ENCODE measurements at regions not wholly inside any gene's neighbourhood (a gene's known extent, or its start where the extent isn't known, plus 50 kb on each side); places are given as distances from the start of the nearest gene placed in this dataset.

DNA sequence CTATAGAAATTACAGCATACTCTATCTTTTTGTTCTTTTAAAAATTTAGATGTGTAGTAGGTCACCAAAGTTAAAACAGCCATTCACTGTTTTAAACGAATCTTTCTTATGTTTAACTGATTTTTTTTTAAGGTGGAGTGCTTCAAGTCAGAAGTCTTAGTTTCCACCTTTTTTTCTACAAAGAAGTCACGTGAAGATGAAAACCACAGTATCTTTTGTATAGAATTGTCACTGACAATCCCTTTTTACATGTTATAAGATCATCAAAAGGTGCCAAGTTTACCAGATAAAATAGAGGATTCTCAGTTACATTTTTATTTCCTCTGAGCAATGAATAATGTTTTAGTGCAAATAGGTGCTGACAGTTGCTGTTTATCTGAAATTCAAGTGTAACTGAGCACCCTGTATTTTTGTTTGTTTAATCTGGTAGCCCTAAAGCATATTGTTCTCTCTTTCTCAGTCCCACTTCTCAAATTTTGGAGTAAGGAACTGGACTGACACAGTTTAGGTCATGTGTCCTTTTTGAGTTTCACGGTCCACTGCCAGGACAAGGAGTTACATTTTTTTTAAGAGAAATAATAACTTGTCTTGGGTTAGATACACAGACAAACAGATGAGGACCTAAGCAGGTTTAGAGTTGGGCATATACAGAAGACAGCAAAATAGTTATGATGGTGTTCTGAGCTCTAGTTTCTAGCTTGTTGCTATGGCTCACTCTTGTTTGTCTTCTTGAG, 233.2 kb upstream of the MBL2 start:
- no peak for DNase-seq (ENCODE audit: low spot score)

DNA sequence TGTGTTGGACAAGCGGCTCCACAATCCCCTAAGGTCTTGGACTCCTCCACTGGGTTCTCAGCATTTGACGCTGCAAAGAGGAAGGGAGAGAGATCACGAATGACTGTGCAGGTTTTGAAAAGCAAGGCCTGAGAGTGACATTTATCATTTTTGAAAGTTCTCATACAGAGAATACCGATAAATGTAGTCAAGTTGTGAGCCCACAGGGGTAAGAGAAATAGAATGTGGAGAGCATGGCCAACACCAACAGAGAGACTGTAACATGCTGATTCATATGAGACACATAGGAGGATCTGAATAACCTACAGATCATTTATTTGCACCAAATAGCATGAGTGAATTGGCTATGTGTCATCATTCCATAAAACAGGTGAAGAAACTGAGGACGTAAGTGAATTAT, 230.5 kb upstream of the MBL2 start:
- no peak for DNase-seq (ENCODE audit: low spot score)

DNA sequence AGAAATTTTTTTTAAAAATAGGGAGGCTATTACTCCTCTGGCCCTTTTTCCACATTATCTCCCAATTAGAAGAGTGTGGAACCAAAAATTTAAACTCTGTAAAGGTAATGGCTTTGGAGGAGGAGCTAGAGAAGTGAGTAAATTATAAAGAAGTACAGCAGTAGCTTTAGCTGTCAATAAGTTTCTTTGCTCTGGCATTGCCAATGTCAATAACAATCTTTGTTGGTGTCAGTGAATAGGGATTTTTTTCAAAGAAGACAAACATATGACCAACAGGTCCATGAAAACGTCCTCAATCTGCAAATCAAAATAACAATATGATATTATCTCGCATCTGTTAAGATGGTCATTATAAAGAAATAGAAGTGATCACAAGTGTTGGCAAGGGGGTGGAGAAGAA, 227.1 kb upstream of the MBL2 start:
- DNase-seq (ENCODE audit: low spot score): no peak

DNA sequence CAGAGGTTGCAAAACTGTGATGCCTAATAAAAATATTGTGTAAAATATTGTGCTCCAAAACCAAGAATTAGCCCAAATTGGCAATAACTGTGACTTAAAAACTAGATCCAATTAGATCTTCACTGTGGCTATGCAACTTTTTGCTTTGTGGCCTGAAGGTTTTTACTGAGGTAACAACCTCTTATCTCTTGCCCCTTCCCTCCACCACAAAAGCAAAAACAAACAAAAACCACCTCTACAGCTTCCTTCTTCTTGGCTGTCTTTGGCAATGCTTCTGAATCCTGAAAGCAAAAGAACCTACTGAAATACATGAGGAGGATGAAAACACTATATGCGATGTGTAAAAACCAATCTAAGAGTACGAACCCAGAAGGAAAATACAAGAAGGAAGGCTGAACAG, 226.7 kb upstream of the MBL2 start:
- no peak for DNase-seq (ENCODE audit: low spot score)

DNA sequence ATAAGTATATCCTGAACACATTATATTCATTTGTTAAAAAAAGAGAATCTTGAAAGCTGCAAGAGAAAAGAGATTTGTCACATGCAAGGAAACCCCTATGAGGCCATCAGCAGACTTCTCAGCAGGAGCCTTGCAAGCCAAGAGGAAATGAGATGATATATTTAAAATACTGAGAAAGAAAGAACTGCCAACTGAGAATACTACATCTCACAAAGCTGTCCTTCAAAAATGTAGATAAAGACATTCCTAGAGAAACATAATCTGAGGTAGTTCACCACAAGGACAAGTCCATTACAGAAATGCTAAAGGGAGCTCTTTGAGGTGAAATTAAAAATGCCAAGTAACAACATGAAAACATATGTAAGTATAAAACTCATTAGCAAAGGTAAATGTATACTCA, 224.4 kb upstream of the MBL2 start:
- DNase-seq (ENCODE audit: low spot score): no peak

DNA sequence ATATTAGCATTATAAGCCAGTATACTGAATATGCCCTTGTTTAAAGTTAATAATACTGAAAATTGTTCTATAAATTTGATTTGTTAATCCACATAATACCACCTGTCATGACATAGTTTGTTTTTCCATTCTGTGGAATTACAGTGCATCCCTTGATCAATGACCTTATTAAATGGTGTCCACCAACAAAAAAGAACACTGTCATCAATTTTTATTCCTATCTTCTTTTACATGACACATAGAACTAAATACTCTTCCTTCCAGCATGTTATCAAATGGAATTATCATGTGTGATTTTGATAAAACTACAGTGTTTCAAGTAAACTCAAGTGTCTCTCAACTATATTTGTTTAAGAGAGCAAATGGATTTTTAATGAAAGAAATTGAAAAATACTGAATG, 221.8 kb upstream of the MBL2 start:
- no peak for DNase-seq (ENCODE audit: low spot score)

DNA sequence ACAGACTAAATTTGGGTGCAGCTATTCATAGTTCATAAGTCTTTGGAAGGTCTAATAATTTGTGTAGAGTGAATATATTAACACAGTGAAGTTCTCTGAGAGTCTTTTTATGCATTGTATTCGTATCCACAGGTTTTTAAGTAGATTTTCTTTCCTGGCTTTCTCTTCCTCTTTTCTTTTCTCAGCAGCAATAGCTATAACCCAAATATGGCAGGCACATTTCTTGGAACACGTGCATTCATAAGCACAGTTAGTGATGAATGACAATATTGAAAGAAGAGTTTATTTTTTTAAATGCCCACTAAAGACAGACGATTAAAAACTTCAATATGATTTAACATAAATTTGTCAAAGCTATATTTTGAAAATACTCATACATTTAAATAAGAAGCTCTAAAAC, 220.5 kb upstream of the MBL2 start:
- DNase-seq (ENCODE audit: low spot score): no peak

DNA sequence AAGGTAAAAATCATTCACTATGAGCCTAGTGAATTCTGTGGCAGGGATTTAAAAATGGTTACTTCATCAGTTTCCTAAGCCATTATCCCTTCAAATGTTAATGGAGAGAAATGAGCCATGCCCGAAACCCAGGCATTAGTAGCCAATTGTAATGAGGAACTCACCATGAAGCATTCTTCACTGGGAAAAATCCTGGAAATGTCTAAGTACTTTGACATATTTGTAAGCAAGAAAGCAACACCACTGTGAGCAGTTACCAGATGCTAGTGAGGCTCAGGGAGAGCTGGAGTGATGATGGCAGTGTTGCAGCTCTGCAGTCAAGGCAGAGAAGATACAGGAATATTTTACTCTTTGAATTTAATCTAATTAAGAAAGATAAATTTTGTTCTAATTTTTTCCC, 220.0 kb upstream of the MBL2 start:
- no peak for DNase-seq (ENCODE audit: low spot score)

DNA sequence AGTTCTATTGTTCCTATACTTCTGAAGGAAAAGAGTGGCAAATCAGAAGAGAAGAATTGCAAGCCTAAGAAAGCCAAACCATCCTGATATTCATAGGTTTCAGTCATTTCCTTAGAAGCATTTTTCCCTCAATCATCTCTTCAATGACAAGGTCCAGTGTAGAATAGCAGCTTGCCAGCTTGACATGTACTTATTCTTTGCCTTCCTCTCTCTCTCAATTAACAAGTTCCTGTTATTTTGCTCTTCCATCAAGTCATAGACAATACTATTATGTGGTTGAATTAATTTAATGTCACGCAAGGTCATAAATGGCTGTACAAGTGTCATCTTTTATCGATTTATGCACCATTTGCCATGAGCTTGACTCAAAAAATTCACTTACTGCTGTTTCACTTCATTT, 216.3 kb upstream of the MBL2 start:
- DNase-seq (ENCODE audit: low spot score): no peak

DNA sequence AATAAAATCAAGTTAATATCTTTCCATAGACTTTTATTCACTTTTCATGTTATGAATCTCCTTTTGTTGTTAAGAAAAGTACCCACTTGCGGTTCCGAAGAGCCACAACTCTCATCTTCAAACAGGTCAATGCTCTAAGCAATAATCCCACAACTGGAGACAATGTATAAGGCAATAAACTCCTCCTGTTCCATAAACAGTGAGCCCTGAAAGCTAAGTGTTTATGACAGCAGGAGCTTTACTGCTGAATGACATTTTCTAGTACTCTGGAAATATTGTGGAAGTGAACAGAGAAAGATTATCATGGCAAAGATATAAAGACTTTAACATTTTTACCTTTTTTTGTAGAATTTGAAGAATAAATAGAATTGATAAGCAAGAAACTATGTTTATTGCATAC, 213.5 kb upstream of the MBL2 start:
- no peak for DNase-seq (ENCODE audit: low spot score)

DNA sequence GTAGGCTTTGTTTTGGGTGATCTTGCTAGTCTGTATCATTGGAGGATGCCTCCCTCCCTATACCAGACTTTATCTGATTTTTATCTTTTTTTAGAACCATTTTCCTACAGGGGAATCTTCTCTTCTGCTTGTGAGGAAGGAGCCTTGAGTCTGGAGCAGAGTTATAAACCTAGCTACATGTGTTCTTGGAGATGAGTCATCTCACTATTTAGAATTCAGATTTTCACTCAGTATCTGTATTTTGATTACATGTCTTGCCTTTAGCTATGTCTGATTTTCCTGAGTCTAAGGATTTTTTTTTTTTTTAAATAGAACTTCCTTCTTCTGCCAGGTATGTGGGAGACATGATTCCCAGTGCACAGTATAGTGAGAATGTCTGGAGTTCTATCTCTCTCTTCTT, 211.6 kb upstream of the MBL2 start:
- DNase-seq (ENCODE audit: low spot score): no peak

DNA sequence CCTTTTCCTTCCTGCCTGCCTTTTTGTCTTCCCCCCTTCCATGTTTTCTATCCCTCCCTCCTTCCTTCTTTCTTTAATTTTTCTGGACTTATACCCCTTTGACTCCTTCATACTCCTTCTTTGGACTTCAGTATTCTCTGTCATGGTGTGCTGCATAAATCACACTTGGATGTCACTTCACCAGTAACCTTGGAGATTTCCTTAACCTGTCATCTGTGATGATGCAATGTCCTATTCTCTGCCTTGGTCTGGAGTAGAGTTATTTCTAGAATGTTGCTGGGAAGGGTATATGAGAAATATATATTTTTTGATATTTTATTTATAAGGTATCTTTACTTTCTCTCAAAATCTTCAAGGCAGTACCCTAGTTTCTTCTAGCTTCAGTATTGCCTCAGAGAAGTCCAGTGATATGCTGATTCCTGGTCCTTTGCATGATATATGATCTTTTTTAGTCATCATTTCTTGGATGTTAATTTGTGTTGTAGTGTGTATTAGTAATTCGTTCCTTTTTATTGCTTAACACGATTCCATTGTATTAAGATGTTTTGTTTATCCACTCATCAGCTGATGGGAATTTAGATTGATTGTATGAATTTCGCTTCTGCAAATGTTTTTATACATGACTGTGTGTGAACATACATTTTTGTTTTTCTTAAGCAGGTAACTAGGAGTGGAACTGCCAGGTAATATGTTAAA, 206.9 kb upstream of the MBL2 start:
- DNase-seq (ENCODE audit: low spot score): no peak

DNA sequence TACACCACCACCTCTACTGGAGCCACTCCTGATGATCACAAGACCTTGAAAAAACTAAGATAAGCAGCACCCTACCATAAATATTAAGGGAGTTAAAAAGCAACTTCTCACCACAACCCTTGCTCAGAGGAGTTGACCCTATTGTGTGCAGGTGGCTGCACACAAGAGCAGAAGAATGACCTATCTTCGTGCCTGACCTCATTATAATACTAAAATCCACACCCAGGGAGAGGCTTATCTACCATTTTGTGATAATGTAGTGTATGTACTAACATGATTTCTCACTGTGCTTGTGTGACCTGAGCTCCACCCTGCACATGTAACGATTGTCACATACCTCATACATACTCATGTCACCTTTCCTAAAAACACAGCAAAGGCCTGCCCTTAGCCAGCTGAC, 205.0 kb upstream of the MBL2 start:
- no peak for DNase-seq (ENCODE audit: low spot score)

DNA sequence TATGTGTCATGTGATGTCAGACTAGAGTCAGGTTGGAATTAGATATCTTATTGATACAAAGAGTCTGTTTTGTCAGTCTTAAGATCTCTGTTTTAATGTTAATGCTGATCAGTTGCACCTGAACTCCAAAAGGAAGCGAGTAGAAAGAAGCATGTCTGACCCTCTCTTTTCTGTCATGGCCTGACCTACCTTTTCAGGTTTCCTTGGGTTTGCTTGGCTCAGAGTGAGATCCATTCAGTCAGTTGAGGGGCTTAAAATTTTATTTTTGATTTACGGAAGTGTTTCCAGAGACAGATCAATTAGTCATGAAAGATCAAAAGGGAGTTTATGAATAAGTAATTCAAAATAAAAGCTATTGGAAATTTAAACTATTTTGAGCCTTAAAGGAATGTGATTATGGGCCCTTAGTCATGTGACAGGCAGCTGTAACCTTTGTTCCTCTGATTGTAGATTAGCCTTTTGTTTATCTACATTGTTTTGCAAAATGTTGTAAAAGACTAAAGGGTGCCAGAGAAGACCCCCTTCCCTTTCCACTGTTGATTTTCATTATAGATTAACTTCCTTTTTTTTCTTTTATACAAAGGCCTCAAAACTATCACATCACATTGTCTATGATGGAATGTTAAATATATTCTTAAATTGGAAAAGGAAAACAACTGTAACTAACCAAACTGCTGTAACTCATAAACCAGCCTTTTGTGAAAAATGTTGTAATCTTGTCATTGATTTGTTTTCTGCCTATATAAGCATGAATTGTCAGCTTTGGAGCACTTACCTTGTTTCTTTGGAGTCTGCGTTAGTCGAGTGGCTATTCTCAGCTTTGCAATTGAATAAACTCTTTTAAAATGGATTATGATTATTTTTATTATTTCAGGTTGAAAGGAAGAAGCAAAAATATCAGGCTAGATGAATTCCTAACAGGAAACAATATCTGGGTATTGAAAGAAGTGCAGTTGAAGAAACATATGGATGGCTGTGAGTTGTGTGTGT, 195.5 kb upstream of the MBL2 start:
- no peak for DNase-seq (ENCODE audit: low spot score)

DNA sequence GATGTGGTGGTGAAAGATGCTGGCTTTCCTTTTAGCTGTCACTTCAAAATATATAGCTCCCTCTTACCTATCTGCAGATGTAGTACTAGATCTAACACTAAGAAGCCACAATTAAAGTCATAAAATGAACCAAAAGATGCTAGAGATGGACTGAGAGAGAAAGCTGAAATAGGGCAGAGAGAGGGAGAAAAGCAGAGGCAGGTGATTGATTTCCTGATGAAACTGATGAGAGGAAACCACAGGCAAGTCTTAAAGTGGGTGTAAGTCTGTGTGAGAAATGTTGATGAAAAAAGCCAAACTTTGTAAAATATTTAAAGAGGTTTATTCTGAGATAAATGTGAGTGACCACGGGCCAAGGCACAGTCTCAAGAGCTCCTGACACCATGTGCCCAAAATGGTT, 194.3 kb upstream of the MBL2 start:
- no peak for DNase-seq (ENCODE audit: low spot score)

DNA sequence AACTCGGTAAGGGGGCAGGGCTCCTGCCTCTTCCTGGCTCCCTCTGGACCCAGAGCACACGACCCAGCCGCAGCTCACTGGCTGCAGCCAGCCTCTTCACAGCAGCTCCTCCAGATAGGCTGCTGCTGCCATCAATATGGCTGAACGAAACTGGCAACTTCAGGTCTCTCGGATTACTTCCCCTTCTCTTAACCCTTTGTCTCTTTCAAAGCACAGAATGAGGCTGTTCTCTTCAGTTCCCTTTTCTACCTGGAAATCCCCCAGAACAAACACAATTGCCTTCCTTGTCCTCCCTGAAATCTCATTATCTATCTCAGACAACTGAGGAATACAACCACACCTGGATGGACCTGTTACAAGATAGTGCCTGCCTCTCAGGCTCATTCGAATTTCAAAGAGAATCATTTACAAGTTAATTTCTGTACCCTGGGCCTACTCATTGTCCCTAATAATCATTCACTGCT, 193.4 kb upstream of the MBL2 start:
- DNase-seq (ENCODE audit: low spot score): no peak

DNA sequence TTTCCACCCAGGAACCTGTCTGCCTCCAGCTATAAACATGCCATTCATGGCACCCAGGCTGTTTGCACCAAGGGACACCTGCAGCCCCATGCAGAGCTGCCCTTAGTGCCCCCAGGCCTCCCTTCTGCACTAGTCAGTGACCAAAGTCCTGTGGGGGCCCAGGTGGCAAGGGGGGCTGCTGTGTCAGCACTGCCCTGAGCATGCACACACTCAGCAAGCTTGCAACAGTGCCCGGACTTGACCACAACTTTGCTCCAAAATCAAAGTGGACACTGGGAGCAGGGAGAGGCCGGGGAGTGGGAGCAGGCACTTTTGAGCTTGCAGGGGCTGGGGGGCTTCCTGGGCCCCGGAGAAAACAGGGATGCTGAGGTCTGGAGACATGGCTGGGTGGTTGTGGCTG, 192.9 kb upstream of the MBL2 start:
- DNase-seq (ENCODE audit: low spot score): no peak

DNA sequence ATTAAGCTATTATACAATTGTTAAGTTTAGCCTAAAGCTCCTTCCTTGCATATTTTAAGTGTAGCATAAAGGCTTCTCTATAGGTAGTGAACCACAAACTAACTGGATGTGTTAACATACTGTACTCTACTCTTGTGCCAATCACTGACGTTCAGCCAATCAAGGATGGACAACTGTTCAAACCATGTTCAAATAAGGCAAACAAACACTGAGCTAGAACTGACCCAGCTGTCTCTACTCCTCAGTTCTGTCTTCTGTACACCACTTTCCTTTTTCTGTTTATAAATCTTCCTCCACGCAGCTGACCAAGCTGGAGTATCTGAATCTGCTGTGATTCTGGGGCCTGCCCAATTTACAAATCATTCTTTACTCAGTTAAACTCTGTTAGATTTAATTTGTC, 188.7 kb upstream of the MBL2 start:
- DNase-seq (ENCODE audit: low spot score): no peak

DNA sequence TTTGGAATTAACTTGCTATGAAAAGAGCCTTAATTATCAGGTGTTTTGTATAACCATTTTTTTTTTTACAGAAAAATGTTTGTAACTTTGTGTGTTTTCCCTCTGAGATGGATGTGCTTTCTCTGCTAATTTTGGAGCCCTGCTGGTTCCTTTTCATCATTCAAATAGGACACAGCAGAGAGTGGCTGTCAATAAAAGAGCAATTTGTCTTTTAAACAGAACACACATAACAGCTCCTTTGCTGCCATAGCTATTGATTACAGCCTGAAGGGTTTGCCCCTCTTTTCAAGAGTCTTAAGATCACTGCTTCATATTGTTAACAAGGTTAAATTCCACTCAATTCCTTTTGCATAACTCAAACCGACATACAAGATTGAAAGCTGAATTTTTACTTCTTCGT, 187.2 kb upstream of the MBL2 start:
- DNase-seq (ENCODE audit: low spot score): no peak

DNA sequence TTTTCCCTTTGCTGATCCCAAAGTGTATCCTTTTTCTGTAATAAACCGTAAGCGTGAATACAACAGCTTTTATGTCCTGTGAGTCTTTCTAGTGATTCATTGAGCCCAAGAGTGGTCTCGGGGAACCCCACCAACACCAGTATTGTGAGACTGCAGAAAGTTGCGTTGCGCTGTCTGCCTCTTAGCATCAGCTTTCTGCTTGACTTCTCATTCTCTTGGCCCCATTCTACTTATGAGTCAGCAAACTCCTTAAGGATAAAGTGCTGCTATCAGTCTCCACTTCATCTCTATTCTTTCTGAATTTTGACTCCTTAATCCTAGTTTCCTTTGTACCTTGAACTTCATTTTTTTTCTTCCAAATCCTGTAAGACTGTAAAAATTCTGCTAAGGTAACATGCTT, 184.3 kb upstream of the MBL2 start:
- DNase-seq (ENCODE audit: low spot score): no peak

DNA sequence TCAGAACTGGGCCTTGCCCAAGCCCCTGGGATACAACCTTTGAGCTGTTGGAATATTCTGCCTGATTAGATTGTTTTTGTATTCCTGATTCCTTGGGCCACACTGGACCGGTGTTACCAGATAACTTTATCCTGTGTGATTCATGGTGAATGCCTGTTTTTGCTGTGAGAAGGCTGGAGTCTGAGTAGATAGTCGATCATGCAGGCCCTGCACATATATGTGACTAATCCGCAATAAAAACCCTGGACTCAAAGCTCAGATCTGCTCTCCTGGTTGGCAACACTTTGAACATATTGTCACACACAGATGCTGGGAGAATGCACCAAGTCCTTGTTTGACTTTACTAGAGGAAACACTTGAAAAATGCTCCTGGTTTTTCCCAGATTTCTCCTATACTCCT, 183.9 kb upstream of the MBL2 start:
- no peak for DNase-seq (ENCODE audit: low spot score)

DNA sequence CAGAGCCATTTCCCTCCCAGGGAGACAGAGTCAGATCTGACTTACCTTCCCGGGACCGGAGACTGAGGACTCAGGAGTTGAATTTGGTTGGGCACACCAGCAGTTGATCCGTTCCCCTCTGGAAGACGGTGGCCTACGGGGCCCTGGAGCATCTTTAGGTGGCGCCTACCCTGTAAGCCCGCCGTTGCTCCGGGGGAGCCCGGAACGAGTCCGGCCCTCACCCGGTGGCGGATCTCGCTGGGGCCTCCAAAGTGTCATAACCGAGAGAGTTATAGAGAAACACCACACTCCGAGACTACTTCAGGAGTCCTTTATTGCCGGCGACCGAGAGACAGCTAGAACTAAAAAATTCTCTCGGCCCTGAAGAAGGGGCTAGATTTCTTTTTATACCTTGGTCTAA, 182.8 kb upstream of the MBL2 start:
- no peak for DNase-seq (ENCODE audit: low spot score)

DNA sequence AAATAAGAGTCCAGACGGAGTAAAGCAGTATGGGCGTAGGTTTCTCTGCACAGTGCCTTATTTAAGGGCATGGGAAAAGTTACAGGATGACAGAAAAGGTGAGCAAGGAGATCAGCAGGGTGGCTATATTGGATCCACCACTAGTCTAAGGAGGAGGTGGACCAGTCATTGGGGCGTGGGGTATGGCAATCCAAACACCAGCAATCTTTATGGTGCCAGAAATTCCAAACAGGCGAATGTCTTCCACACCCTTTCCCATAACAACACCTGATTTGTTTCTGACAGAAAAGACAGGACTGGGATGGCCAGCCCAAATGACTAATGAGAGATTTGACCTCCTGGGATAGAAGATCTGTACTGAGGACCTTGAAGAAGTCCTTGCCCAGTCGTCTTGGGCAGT, 181.8 kb upstream of the MBL2 start:
- no peak for DNase-seq (ENCODE audit: low spot score)
